NB4 (cell line): ENCODE measurements at regions not wholly inside any gene's neighbourhood (a gene's known extent, or its start where the extent isn't known, plus 50 kb on each side); places are given as distances from the start of the nearest gene placed in this dataset.

Experiments used
- MYC ChIP-seq: IDR thresholded peaks from 2 replicates; pipeline ENCODE4 v1.6.1; 2011; ENCODE audit warnings: low read depth, low read length
- POLR2A ChIP-seq: IDR thresholded peaks from 2 replicates; pipeline ENCODE4 v1.6.1; 2011; ENCODE audit warnings: mild to moderate bottlenecking; ENCODE audit not compliant: insufficient read length; ENCODE audit errors: extremely low read depth
- TF ChIP-seq, protein P1 (sequence below): IDR thresholded peaks from one replicate; pipeline ENCODE4 v1.5.1; 2012; ENCODE audit warnings: low read depth, low read length
- TF ChIP-seq, protein P2 (sequence below): IDR thresholded peaks from 2 replicates; pipeline ENCODE4 v1.6.1; 2011; ENCODE audit warnings: low read depth, low read length

DNA sequence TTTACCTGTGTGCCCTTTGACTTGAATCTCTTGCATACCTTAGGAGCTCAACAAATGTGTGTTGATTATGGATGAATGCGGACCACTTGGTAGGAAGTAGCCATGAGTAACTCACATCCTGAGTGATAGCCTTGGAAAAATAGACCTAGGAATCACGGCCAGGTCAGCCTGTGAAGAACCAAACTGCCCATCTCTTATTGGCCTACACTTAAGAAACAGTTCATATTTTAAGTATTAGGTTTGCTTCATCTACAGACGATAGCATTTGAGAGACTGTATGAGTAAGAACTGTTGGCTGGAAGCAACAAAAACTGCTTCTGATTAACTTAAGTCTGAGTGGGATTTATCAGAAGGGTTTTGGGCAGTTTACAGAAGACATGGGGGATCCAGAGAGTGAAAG is 152.5 kb upstream of the ADRA1D start:
- TF ChIP-seq POLR2A (no peak), MYC (no peak)
- TF ChIP-seq, protein P1, sequence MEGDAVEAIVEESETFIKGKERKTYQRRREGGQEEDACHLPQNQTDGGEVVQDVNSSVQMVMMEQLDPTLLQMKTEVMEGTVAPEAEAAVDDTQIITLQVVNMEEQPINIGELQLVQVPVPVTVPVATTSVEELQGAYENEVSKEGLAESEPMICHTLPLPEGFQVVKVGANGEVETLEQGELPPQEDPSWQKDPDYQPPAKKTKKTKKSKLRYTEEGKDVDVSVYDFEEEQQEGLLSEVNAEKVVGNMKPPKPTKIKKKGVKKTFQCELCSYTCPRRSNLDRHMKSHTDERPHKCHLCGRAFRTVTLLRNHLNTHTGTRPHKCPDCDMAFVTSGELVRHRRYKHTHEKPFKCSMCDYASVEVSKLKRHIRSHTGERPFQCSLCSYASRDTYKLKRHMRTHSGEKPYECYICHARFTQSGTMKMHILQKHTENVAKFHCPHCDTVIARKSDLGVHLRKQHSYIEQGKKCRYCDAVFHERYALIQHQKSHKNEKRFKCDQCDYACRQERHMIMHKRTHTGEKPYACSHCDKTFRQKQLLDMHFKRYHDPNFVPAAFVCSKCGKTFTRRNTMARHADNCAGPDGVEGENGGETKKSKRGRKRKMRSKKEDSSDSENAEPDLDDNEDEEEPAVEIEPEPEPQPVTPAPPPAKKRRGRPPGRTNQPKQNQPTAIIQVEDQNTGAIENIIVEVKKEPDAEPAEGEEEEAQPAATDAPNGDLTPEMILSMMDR, result no peak
- TF ChIP-seq, protein P2, sequence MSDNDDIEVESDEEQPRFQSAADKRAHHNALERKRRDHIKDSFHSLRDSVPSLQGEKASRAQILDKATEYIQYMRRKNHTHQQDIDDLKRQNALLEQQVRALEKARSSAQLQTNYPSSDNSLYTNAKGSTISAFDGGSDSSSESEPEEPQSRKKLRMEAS, result no peak
